ENCODE measurements at regions not wholly inside any gene's neighbourhood (a gene's known extent, or its start where the extent isn't known, plus 50 kb on each side); places are given as distances from the start of the nearest gene placed in this dataset.

- no peak for TF ChIP-seq EZH2 (IDR thresholded peaks at IDR 0.05; ENCODE audit: borderline replicate concordance, low read depth, low read length, poor library complexity, severe bottlenecking)
- TF ChIP-seq CTCF (conservative IDR thresholded peaks at IDR 0.05; ENCODE audit: low read depth, low read length) = no peak
Measured at GRCh38 chr15:62242999-62243398, 77.9 kb upstream of the C2CD4B start.

Data from A673 (cell line).